Endodermal cell (in vitro differentiated cells): ENCODE measurements at regions not wholly inside any gene's neighbourhood (a gene's known extent, or its start where the extent isn't known, plus 50 kb on each side); places are given as distances from the start of the nearest gene placed in this dataset.

Source experiments
- DNase-seq: peaks from one replicate; pipeline ENCODE4 v3.0.0-alpha.2; 2017
- H3K27ac ChIP-seq: 2 replicates; pipeline ENCODE4 v1.5.1; 2013; ENCODE audit warnings: mild to moderate bottlenecking, low read depth, low read length, moderate library complexity
- H3K27me3 ChIP-seq: 2 replicates; pipeline ENCODE4 v1.6.1; 2013; ENCODE audit warnings: mild to moderate bottlenecking, low read length, moderate library complexity; ENCODE audit not compliant: insufficient read depth, control insufficient read depth, poor library complexity, severe bottlenecking
- H3K36me3 ChIP-seq: 2 replicates; pipeline ENCODE4 v1.7.0; 2013; ENCODE audit warnings: mild to moderate bottlenecking, low read length, moderate library complexity; ENCODE audit not compliant: control insufficient read depth, insufficient read depth
- H3K4me1 ChIP-seq: one replicate; pipeline ENCODE4 v1.7.0; 2013; ENCODE audit warnings: low read length; ENCODE audit not compliant: control insufficient read depth, insufficient read depth
- H3K4me3 ChIP-seq: 2 replicates; pipeline ENCODE4 v1.5.1; 2013; ENCODE audit warnings: mild to moderate bottlenecking, low read length, moderate library complexity
- H3K9ac ChIP-seq: 2 replicates; pipeline ENCODE4 v1.6.1; 2013; ENCODE audit warnings: mild to moderate bottlenecking, low read length, moderate library complexity; ENCODE audit not compliant: poor library complexity, severe bottlenecking; ENCODE audit errors: extremely low read depth
- H3K9me3 ChIP-seq: 2 replicates; pipeline ENCODE4 v1.6.1; 2013; ENCODE audit warnings: mild to moderate bottlenecking, low read length, moderate library complexity; ENCODE audit not compliant: control insufficient read depth
- H3K27ac Mint-ChIP-seq: 2 replicates; pipeline ENCODE4 v1.8.0; 2020; ENCODE audit warnings: mixed read lengths
- H3K27me3 Mint-ChIP-seq: 2 replicates; pipeline ENCODE4 v1.8.0; 2021; ENCODE audit warnings: mild to moderate bottlenecking, mixed read lengths; ENCODE audit not compliant: insufficient read depth
- H3K36me3 Mint-ChIP-seq: 2 replicates; pipeline ENCODE4 v1.8.0; 2020; ENCODE audit warnings: low read depth, mixed read lengths
- H3K4me1 Mint-ChIP-seq: 2 replicates; pipeline ENCODE4 v1.8.0; 2020; ENCODE audit warnings: mixed read lengths
- H3K4me3 Mint-ChIP-seq: 2 replicates; pipeline ENCODE4 v1.8.0; 2020; ENCODE audit warnings: mild to moderate bottlenecking, moderate library complexity, mixed read lengths
- H3K9me3 Mint-ChIP-seq: 2 replicates; pipeline ENCODE4 v1.8.0; 2020; ENCODE audit warnings: mild to moderate bottlenecking, mixed read lengths
- WGBS, 2 experiments: methylation state at CpG; one replicate each; pipeline versions ENCODE4 v1.1.5 to v1.1.7; 2013; ENCODE audit warnings: missing lambda C conversion rate in 2 of 2, mixed read lengths in 1 of 2; ENCODE audit not compliant: insufficient coverage in 1 of 2, insufficient read length in 1 of 2; 5-methylcytosine and 5-hydroxymethylcytosine counted together
- TF ChIP-seq, protein P1 (sequence below): fragments of 200-600 bp; sonication (generic); conservative IDR thresholded peaks from 2 replicates; pipeline ENCODE4 v1.5.0; 2021; ENCODE audit warnings: antibody characterized with exemption, mild to moderate bottlenecking

DNA sequence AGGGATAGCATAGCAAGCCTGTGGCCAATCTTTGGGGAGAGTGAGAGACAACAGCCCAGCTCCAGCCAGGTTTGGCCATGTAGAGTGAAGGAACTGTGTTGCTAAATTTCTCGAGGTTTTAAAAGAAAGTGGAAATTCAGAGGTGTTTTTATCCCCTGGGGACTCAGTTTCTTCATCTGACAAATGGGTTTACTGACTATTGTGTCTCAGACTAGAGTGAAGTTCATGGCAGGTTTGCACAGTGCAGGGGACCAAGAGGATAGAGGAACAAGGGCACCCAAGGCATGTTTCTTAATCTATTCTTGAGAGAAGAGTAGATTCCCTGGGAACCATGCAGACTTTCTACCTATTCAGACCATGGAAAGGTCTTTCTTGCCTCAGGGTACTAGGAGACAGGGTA, 555.8 kb upstream of the C16orf82 start:
- 86 to 90% methylated on average over 1 of the region's 1 CpG for WGBS, 2 experiments
- Histone ChIP-seq H3K4me3 (no peak overlapping the region), H3K9ac (no peak overlapping the region), H3K27me3 (no peaks in the 10 kb centered on the region), H3K27ac (no peak overlapping the region), H3K4me1 (no peaks in the 10 kb centered on the region), H3K9me3 (no peaks in the 10 kb centered on the region), H3K36me3 (no peaks in the 10 kb centered on the region)
- Mint-ChIP-seq H3K4me3 (no peak overlapping the region), H3K36me3 (no peaks in the 10 kb centered on the region), H3K27me3 (no peaks in the 10 kb centered on the region), H3K9me3 (no peaks in the 10 kb centered on the region), H3K27ac (no peak overlapping the region), H3K4me1 (peaks cover 3% of the 10 kb centered on the region)
- TF ChIP-seq, protein P1, sequence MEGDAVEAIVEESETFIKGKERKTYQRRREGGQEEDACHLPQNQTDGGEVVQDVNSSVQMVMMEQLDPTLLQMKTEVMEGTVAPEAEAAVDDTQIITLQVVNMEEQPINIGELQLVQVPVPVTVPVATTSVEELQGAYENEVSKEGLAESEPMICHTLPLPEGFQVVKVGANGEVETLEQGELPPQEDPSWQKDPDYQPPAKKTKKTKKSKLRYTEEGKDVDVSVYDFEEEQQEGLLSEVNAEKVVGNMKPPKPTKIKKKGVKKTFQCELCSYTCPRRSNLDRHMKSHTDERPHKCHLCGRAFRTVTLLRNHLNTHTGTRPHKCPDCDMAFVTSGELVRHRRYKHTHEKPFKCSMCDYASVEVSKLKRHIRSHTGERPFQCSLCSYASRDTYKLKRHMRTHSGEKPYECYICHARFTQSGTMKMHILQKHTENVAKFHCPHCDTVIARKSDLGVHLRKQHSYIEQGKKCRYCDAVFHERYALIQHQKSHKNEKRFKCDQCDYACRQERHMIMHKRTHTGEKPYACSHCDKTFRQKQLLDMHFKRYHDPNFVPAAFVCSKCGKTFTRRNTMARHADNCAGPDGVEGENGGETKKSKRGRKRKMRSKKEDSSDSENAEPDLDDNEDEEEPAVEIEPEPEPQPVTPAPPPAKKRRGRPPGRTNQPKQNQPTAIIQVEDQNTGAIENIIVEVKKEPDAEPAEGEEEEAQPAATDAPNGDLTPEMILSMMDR: no peak
- DNase-seq: no peak

DNA sequence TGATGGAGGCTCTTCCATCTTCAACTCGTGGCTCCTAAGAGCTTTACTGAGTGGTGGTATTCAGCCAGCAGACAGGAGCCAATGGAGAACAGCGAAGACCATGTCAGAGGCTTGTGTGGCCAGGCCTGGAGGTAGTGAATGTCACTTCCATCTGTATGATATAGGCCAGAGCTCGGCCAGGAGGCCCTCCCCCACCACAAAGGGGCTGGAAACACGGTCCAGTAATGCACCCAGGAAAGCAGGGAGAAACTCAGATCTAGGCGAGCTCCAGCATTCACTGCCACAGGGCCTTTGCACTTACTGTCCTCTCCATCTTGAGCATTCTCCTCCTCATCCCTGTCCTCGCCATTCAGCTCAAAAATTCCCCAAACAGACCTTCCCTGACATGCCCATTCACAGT, 555.3 kb upstream of the C16orf82 start:
- Histone ChIP-seq H3K27me3 (no peaks in the 10 kb centered on the region), H3K4me3 (no peak overlapping the region), H3K9me3 (no peaks in the 10 kb centered on the region), H3K27ac (no peak overlapping the region), H3K4me1 (no peaks in the 10 kb centered on the region), H3K36me3 (no peaks in the 10 kb centered on the region), H3K9ac (no peak overlapping the region)
- no peak for DNase-seq
- H3K9me3 Mint-ChIP-seq: no peaks in the 10 kb centered on the region
- no peak overlapping the region for H3K4me3 Mint-ChIP-seq
- TF ChIP-seq, protein P1: no peak
- no peaks in the 10 kb centered on the region for H3K27me3 Mint-ChIP-seq
- no peaks in the 10 kb centered on the region for H3K36me3 Mint-ChIP-seq
- H3K4me1 Mint-ChIP-seq: peaks cover 2% of the 10 kb centered on the region
- no peak overlapping the region for H3K27ac Mint-ChIP-seq
- WGBS, 2 experiments: 61 to 73% methylated on average over 2 to 6 of the region's 6 CpGs

DNA sequence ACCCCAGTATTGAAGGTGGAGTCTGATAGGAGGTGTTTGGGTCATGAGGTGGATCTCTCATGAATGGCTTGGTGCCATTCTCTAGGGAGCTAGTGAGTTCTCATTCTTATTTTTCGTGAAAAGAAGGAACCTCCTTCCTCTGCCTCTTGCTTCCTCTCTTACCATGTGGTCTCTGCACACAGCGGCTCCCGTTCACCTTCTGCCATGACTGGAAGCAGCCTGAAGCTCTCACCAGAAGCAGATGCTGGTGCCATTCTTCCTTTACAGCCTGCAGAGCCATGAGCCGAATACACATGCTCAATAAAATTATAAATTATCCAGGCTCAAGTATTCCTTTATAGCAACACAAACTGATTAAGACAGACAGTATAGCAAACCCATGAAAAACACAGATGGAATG, 545.1 kb upstream of the C16orf82 start:
- Mint-ChIP-seq H3K9me3 (no peaks in the 10 kb centered on the region), H3K4me3 (no peak overlapping the region), H3K36me3 (no peaks in the 10 kb centered on the region), H3K27ac (no peak overlapping the region), H3K27me3 (peaks cover 3% of the 10 kb centered on the region), H3K4me1 (no peaks in the 10 kb centered on the region)
- TF ChIP-seq, protein P1: no peak
- no peak overlapping the region for H3K9ac ChIP-seq
- no peaks in the 10 kb centered on the region for H3K4me1 ChIP-seq
- H3K27me3 ChIP-seq: no peaks in the 10 kb centered on the region
- no peaks in the 10 kb centered on the region for H3K36me3 ChIP-seq
- WGBS, 2 experiments: 78 to 83% methylated on average over 3 to 4 of the region's 4 CpGs
- no peak overlapping the region for H3K27ac ChIP-seq
- DNase-seq: no peak
- no peak overlapping the region for H3K4me3 ChIP-seq
- H3K9me3 ChIP-seq: no peaks in the 10 kb centered on the region
